ENCODE measurements at regions not wholly inside any gene's neighbourhood (a gene's known extent, or its start where the extent isn't known, plus 50 kb on each side); places are given as distances from the start of the nearest gene placed in this dataset.

- no peaks in the 10 kb centered on the region for H3K27me3 ChIP-seq (ENCODE audit: low read length)
- intact Hi-C loops (cut with micrococcal nuclease) = no loop called here
- ChIA-PET POLR2A (ENCODE audit: unreplicated experiment) (no interaction called here), CTCF (no interaction called here)
- BruUV-seq (replicated peaks) = no TSS peak
- TF ChIP-seq EZH2 (IDR thresholded peaks at IDR 0.05; ENCODE audit: low read length, unreplicated experiment) = no peak
- no peak for TF ChIP-seq EZH2phosphoT487 (IDR thresholded peaks at IDR 0.05; ENCODE audit: borderline replicate concordance, low read length)
- no peak for TF ChIP-seq CTCF (conservative IDR thresholded peaks at IDR 0.05; ENCODE audit: low read depth, low read length)
- H3K4me3 ChIP-seq (ENCODE audit: low read length) = no peak overlapping the region
- no peaks in the 10 kb centered on the region for H3F3A ChIP-seq (ENCODE audit: low read length, unreplicated experiment)
- no peaks in the 10 kb centered on the region for H3K9me2 ChIP-seq (replicated peaks; ENCODE audit: low read length)
- no peak overlapping the region for H3K27ac ChIP-seq (ENCODE audit: low read length)
- H3K9me3 ChIP-seq (ENCODE audit: low read length) = no peaks in the 10 kb centered on the region
- no peaks in the 10 kb centered on the region for H3K36me3 ChIP-seq (ENCODE audit: low read depth, low read length)
- H3K9ac ChIP-seq (ENCODE audit: low read length) = no peak overlapping the region
- no peak for DNase-seq
- H3K4me2 ChIP-seq (ENCODE audit: low read length) = no peak overlapping the region
- no peak for ATAC-seq
- H3K79me2 ChIP-seq (ENCODE audit: low read length) = no peaks in the 10 kb centered on the region
- no peak overlapping the region for H2AFZ ChIP-seq (ENCODE audit: low read length)
- H3K4me1 ChIP-seq (ENCODE audit: insufficient read depth, low read length) = no peaks in the 10 kb centered on the region
- no peaks in the 10 kb centered on the region for H4K20me1 ChIP-seq (ENCODE audit: low read length)
These were observed 75.3 kb upstream of the DDX18 start for GRCh38 chr2:117738991-117739839.

GRCh38 chr2:117745537-117745936 lies 69.0 kb upstream of the DDX18 start:
- H3K4me1 ChIP-seq (ENCODE audit: insufficient read depth, low read length) = no peaks in the 10 kb centered on the region
- no peaks in the 10 kb centered on the region for H3K36me3 ChIP-seq (ENCODE audit: low read depth, low read length)
- ATAC-seq (no peak), DNase-seq (no peak)
- TF ChIP-seq EZH2 (IDR thresholded peaks at IDR 0.05; ENCODE audit: low read length, unreplicated experiment) (no peak), EZH2phosphoT487 (IDR thresholded peaks at IDR 0.05; ENCODE audit: borderline replicate concordance, low read length) (no peak)
- CTCF ChIA-PET = no interaction called here
- no peak overlapping the region for H3K4me3 ChIP-seq (ENCODE audit: low read length)
- H3K9me2 ChIP-seq (replicated peaks; ENCODE audit: low read length) = no peaks in the 10 kb centered on the region
- intact Hi-C loops (cut with micrococcal nuclease) = no loop called here
- no peaks in the 10 kb centered on the region for H3F3A ChIP-seq (ENCODE audit: low read length, unreplicated experiment)
- H3K27ac ChIP-seq (ENCODE audit: low read length) = no peak overlapping the region
- H3K4me2 ChIP-seq (ENCODE audit: low read length) = no peak overlapping the region
- H3K27me3 ChIP-seq (ENCODE audit: low read length) = peaks cover 16% of the 10 kb centered on the region
- H3K9me3 ChIP-seq (ENCODE audit: low read length) = no peaks in the 10 kb centered on the region
- H4K20me1 ChIP-seq (ENCODE audit: low read length) = no peaks in the 10 kb centered on the region
- no peaks in the 10 kb centered on the region for H3K79me2 ChIP-seq (ENCODE audit: low read length)
- H2AFZ ChIP-seq (ENCODE audit: low read length) = no peak overlapping the region
- no TSS peak for BruUV-seq (replicated peaks)
- H3K9ac ChIP-seq (ENCODE audit: low read length) = no peak overlapping the region
- POLR2A ChIA-PET (ENCODE audit: unreplicated experiment) = no interaction called here

GRCh38 chr2:117755768-117756167 lies 58.7 kb upstream of the DDX18 start:
- no peaks in the 10 kb centered on the region for H3F3A ChIP-seq (ENCODE audit: low read length, unreplicated experiment)
- H3K9me3 ChIP-seq (ENCODE audit: low read length) = no peaks in the 10 kb centered on the region
- no peak overlapping the region for H3K4me2 ChIP-seq (ENCODE audit: low read length)
- BruUV-seq (replicated peaks) = no TSS peak
- no peak overlapping the region for H3K4me3 ChIP-seq (ENCODE audit: low read length)
- CTCF ChIA-PET = no interaction called here
- H4K20me1 ChIP-seq (ENCODE audit: low read length) = no peaks in the 10 kb centered on the region
- TF ChIP-seq CTCF (conservative IDR thresholded peaks at IDR 0.05; ENCODE audit: low read depth, low read length) = no peak
- no peak for TF ChIP-seq EZH2 (IDR thresholded peaks at IDR 0.05; ENCODE audit: low read length, unreplicated experiment)
- no peak for TF ChIP-seq EZH2phosphoT487 (IDR thresholded peaks at IDR 0.05; ENCODE audit: borderline replicate concordance, low read length)
- no peaks in the 10 kb centered on the region for H3K4me1 ChIP-seq (ENCODE audit: insufficient read depth, low read length)
- H3K79me2 ChIP-seq (ENCODE audit: low read length) = no peaks in the 10 kb centered on the region
- H3K27me3 ChIP-seq (ENCODE audit: low read length) = no peaks in the 10 kb centered on the region
- POLR2A ChIA-PET (ENCODE audit: unreplicated experiment) = no interaction called here
- DNase-seq (no peak), ATAC-seq (no peak)
- H2AFZ ChIP-seq (ENCODE audit: low read length) = no peak overlapping the region
- intact Hi-C loops (cut with micrococcal nuclease) = no loop called here
- no peak overlapping the region for H3K27ac ChIP-seq (ENCODE audit: low read length)
- no peak overlapping the region for H3K9ac ChIP-seq (ENCODE audit: low read length)
- H3K9me2 ChIP-seq (replicated peaks; ENCODE audit: low read length) = no peaks in the 10 kb centered on the region
- no peaks in the 10 kb centered on the region for H3K36me3 ChIP-seq (ENCODE audit: low read depth, low read length)

Data from PC-3 (cell line).